ENCODE measurements at regions not wholly inside any gene's neighbourhood (a gene's known extent, or its start where the extent isn't known, plus 50 kb on each side); places are given as distances from the start of the nearest gene placed in this dataset.

DNA sequence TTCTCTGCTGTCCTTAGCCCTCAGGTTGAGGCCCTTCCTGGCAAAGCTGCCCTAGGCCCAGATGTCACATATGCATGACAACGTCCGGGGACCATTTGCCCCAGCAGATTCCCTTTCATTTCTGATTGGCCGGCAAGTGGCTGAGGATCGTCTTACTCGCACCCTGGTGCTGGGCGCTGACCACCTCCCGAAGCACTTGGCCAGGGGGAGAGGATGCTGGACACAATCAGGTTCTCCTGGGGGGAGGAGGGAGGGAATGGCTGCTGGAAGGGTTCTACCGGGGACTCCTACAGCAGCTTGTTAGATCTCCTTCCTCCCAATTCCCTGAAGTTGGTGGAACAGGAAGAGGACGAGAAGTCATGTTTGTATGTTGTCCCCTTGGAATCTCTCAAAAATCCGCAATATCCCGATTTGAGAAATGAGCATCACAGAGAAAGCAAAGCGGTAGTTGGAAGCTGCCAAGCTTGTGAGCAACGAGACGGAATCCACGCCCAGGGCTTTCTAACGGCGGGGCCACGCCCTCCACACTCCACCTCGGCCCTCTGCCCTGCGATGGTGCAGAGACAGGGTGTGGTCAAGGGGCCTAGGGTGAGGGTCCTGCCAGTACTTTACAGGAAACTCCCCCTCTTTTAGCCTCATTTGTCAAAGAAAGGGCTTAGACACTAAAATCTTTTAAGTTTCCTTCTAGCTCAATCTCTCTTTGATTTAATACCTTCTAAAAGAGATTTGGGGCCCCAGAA lies 61.8 kb upstream of the YWHAQ start:
- Histone ChIP-seq H3K4me3 (no peak overlapping the region), H3K9me3 (no peaks in the 10 kb centered on the region), H3K27ac (no peak overlapping the region), H3K36me3 (no peaks in the 10 kb centered on the region), H3K27me3 (no peaks in the 10 kb centered on the region), H3K4me1 (peaks cover 0 to 3% (median 0%) of the 10 kb centered on the region in 4 donors)
- DNase-seq (no peak), ATAC-seq (no peak)
- WGBS (ENCODE audit: insufficient coverage, low coverage, low lambda C conversion rate, missing lambda C conversion rate): 73% methylated on average over 17 of the region's 20 CpGs
- no peak for TF ChIP-seq POLR2A (IDR thresholded peaks at IDR 0.05)
- intact Hi-C loops (cut with DNase I): no loop called here

DNA sequence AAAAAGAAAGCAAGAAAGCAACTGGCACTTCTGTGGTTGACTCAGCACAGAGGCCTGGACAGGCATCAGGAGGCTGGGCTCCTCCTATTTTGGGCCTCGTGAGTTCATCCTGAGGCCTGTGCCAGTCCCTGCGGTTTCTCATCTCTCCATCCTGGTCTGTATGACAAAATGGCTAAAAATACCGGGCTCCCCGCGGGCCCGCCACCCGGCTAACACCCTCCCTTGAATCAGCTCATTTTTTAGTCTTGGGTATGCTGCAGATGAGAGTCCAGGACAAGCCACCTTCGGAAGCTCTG lies 62.3 kb upstream of the YWHAQ start:
- DNase-seq (no peak), ATAC-seq (no peak)
- H3K27me3 ChIP-seq: no peaks in the 10 kb centered on the region
- no peak overlapping the region for H3K4me3 ChIP-seq
- no peaks in the 10 kb centered on the region for H3K36me3 ChIP-seq
- H3K9me3 ChIP-seq: no peaks in the 10 kb centered on the region
- intact Hi-C loops (cut with DNase I): no loop called here
- TF ChIP-seq POLR2A (IDR thresholded peaks at IDR 0.05): no peak
- TF ChIP-seq, protein P1, sequence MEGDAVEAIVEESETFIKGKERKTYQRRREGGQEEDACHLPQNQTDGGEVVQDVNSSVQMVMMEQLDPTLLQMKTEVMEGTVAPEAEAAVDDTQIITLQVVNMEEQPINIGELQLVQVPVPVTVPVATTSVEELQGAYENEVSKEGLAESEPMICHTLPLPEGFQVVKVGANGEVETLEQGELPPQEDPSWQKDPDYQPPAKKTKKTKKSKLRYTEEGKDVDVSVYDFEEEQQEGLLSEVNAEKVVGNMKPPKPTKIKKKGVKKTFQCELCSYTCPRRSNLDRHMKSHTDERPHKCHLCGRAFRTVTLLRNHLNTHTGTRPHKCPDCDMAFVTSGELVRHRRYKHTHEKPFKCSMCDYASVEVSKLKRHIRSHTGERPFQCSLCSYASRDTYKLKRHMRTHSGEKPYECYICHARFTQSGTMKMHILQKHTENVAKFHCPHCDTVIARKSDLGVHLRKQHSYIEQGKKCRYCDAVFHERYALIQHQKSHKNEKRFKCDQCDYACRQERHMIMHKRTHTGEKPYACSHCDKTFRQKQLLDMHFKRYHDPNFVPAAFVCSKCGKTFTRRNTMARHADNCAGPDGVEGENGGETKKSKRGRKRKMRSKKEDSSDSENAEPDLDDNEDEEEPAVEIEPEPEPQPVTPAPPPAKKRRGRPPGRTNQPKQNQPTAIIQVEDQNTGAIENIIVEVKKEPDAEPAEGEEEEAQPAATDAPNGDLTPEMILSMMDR (IDR thresholded peaks at IDR 0.05): no peak
- WGBS (ENCODE audit: insufficient coverage, low coverage, low lambda C conversion rate, missing lambda C conversion rate): 100% methylated on average over 1 of the region's 8 CpGs
- H3K4me1 ChIP-seq: peaks cover 0 to 5% (median 0%) of the 10 kb centered on the region in 4 donors
- no peak overlapping the region for H3K27ac ChIP-seq

DNA sequence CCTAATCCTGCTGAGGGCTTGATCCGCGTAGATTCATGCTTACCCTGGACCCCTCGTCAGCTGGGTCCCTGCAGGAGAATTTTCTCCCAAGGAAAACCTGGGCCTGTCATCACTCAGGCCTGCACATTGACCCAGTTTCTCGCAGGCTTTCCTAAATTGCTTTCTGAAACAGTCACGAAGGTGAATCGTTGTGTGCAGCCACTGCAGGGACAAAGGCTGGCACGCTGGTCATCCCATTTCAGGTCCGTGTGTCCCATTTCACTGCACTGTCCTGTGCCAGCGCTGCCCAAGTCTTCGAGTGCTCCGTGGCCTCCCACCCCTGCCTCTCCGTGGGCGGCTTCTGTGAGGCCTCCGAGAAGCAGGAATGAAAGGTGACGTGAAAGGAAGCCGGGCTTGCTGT lies 62.8 kb upstream of the YWHAQ start:
- Histone ChIP-seq H3K4me3 (no peak overlapping the region), H3K9me3 (no peaks in the 10 kb centered on the region), H3K27me3 (no peaks in the 10 kb centered on the region), H3K27ac (no peak overlapping the region), H3K36me3 (no peaks in the 10 kb centered on the region), H3K4me1 (peaks cover 0 to 5% (median 0%) of the 10 kb centered on the region in 4 donors)
- TF ChIP-seq, protein P1 (IDR thresholded peaks at IDR 0.05): no peak
- no peak for TF ChIP-seq POLR2A (IDR thresholded peaks at IDR 0.05)
- no peak for DNase-seq
- no peak for ATAC-seq
- WGBS (ENCODE audit: insufficient coverage, low coverage, low lambda C conversion rate, missing lambda C conversion rate): 76% methylated on average over 16 of the region's 16 CpGs
- intact Hi-C loops (cut with DNase I): no loop called here

DNA sequence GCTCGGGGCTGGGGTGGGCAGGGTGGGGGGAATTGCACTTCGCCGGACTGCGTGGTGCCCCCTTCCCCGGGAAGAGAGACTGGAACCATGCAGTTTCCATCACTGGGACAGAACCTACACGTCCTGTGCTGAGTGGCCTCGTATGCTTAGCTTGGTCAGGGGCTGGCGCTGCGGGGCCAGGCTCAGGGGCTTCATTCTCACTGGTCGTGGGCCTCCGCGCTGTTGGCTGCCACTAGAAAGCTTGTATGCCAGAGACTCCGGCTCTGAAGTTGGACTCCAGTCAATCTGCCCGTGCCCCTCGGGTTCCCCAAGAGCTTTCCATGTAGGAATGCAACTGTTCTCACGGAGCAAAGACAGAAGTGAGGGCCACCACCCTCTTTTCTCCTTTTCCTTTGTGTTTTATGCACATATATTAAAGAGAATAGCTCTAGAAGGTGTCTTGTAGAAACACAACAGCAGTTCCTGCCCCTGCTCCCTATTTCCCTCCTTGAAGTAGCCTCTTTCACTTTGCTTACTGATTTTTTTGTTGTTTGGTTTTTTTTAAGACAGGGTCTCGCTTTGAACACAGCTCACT lies 64.0 kb upstream of the YWHAQ start:
- Histone ChIP-seq H3K4me1 (peaks cover 0 to 5% (median 0%) of the 10 kb centered on the region in 4 donors), H3K36me3 (no peaks in the 10 kb centered on the region), H3K9me3 (no peaks in the 10 kb centered on the region), H3K4me3 (no peak overlapping the region), H3K27me3 (no peaks in the 10 kb centered on the region), H3K27ac (no peak overlapping the region)
- no peak for TF ChIP-seq POLR2A (IDR thresholded peaks at IDR 0.05)
- TF ChIP-seq, protein P1 (IDR thresholded peaks at IDR 0.05): no peak
- DNase-seq (no peak), ATAC-seq (no peak)
- 84% methylated on average over 7 of the region's 17 CpGs for WGBS (ENCODE audit: insufficient coverage, low coverage, low lambda C conversion rate, missing lambda C conversion rate)
- intact Hi-C loops (cut with DNase I): no loop called here

DNA sequence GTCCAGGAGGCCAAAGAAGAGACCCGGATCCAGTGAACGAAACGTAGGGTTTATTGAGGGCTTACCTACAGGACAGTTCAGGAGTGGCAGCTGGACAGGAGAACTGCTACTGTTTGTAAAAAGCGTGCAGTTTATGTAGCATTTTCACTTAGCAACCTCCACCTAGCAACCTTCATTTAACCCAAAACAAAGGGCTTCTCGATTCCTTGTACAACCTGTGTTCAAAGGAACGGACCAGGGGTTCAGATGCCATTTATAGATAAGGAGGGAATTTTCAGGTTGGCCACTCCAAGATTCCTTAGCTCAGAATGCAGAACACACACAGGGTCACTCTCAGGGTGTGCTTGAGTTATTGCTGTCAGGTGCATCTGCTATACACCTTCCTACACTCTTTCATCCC lies 65.1 kb upstream of the YWHAQ start:
- DNase-seq (no peak), ATAC-seq (no peak)
- H3K27ac ChIP-seq: no peak overlapping the region
- no peaks in the 10 kb centered on the region for H3K27me3 ChIP-seq
- intact Hi-C loops (cut with DNase I): no loop called here
- no peak overlapping the region for H3K4me3 ChIP-seq
- TF ChIP-seq, protein P1 (IDR thresholded peaks at IDR 0.05): no peak
- TF ChIP-seq POLR2A (IDR thresholded peaks at IDR 0.05): no peak
- H3K36me3 ChIP-seq: no peaks in the 10 kb centered on the region
- peaks cover 0 to 5% (median 0%) of the 10 kb centered on the region in 4 donors for H3K4me1 ChIP-seq
- 78% methylated on average over 6 of the region's 6 CpGs for WGBS (ENCODE audit: insufficient coverage, low coverage, low lambda C conversion rate, missing lambda C conversion rate)
- no peaks in the 10 kb centered on the region for H3K9me3 ChIP-seq

Data from right lobe of liver (tissue), 6 donors.